MG63 (cell line): ENCODE measurements at regions not wholly inside any gene's neighbourhood (a gene's known extent, or its start where the extent isn't known, plus 50 kb on each side); places are given as distances from the start of the nearest gene placed in this dataset.

Source experiments
- DNase-seq: peaks from one replicate; pipeline ENCODE4 v3.0.0-alpha.2; 2020
- H3K27me3 ChIP-seq: fragments of 250-450 bp; sonication (Bioruptor Pico); 2 replicates; pipeline ENCODE4 v1.5.1; 2020; ENCODE audit warnings: mild to moderate bottlenecking, moderate library complexity
- H3K36me3 ChIP-seq: fragments of 250-450 bp; sonication (Bioruptor Pico); 2 replicates; pipeline ENCODE4 v1.5.1; 2020; ENCODE audit warnings: mild to moderate bottlenecking, moderate library complexity
- H3K4me3 ChIP-seq: fragments of 250-450 bp; sonication (Bioruptor Pico); 2 replicates; pipeline ENCODE4 v1.5.1; 2020; ENCODE audit warnings: mild to moderate bottlenecking, moderate library complexity
- H3K9me3 ChIP-seq: fragments of 250-450 bp; sonication (Bioruptor Pico); 2 replicates; pipeline ENCODE4 v1.5.1; 2020; ENCODE audit warnings: mild to moderate bottlenecking, moderate library complexity

DNA sequence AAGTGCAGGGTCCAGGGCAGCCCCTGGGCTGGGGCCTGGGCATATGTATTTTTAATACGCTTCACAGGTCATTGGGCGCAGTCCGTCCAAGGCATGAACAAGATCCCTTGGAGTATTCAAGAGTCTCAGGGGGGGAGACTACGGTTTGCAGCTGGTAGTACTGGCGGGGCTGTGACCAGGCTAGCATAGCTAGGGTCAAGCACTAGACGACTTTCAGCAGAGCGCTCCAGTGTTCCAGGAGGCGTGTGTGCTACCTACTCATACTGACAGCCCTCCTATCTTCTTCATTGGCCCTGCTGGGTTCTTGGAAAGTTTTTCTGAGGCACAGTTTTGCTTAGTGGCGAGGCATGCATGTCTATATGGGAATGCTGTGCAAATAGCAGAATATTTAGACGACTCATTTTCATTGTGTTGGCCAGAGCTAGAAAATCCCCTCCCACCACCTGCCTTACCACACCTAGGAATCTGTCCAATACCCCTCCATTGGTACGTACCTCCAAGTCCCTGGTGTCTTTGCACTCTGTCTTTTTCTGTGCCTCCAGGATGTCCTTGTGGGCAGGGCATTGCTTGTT lies 68.2 kb downstream of the GLI2 start:
- H3K4me3 ChIP-seq, result no peak overlapping the region
- H3K36me3 ChIP-seq, result no peaks in the 10 kb centered on the region
- H3K27me3 ChIP-seq, result no peaks in the 10 kb centered on the region
- DNase-seq, result no peak
- no peaks in the 10 kb centered on the region for H3K9me3 ChIP-seq

GRCh38 chr2:120804459-120804858 lies 68.8 kb downstream of the GLI2 start:
- H3K36me3 ChIP-seq, result no peaks in the 10 kb centered on the region
- no peaks in the 10 kb centered on the region for H3K9me3 ChIP-seq
- H3K27me3 ChIP-seq, result no peaks in the 10 kb centered on the region
- H3K4me3 ChIP-seq, result no peak overlapping the region
- no peak for DNase-seq

DNA sequence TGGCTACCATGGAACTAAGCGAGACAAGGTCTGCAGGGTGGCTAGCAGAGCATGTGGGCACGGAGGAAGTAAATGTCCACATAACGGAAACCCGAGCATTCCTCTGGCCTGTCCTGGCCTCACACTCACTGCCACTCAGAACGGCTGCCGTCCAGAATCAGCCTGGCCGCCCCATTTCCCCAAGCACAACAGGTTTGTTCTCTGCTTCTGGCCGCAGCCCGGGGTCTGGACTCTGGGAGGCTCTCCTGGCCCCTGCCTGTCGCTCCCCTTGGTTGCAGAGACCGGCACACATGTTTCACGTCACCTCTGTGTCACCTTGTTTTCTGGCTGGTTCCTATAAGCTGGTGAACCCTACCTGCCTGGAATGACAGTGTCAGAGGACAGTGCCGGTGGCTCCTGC lies 69.3 kb downstream of the GLI2 start:
- Histone ChIP-seq H3K4me3 (no peak overlapping the region), H3K36me3 (no peaks in the 10 kb centered on the region), H3K9me3 (no peaks in the 10 kb centered on the region), H3K27me3 (no peaks in the 10 kb centered on the region)
- DNase-seq, result no peak

- H3K9me3 ChIP-seq, result no peaks in the 10 kb centered on the region
- no peaks in the 10 kb centered on the region for H3K27me3 ChIP-seq
- H3K36me3 ChIP-seq, result no peaks in the 10 kb centered on the region
- no peak overlapping the region for H3K4me3 ChIP-seq
- DNase-seq, result no peak
These were observed 69.9 kb downstream of the GLI2 start for GRCh38 chr2:120805602-120806001.

- no peaks in the 10 kb centered on the region for H3K9me3 ChIP-seq
- H3K4me3 ChIP-seq, result no peak overlapping the region
- H3K27me3 ChIP-seq, result no peaks in the 10 kb centered on the region
- no peaks in the 10 kb centered on the region for H3K36me3 ChIP-seq
- no peak for DNase-seq
These were observed 72.1 kb downstream of the GLI2 start for GRCh38 chr2:120807751-120808150.

GRCh38 chr2:120809151-120809550 lies 73.5 kb downstream of the GLI2 start:
- no peak for DNase-seq
- Histone ChIP-seq H3K27me3 (no peaks in the 10 kb centered on the region), H3K4me3 (no peak overlapping the region), H3K9me3 (no peaks in the 10 kb centered on the region), H3K36me3 (no peaks in the 10 kb centered on the region)

DNA sequence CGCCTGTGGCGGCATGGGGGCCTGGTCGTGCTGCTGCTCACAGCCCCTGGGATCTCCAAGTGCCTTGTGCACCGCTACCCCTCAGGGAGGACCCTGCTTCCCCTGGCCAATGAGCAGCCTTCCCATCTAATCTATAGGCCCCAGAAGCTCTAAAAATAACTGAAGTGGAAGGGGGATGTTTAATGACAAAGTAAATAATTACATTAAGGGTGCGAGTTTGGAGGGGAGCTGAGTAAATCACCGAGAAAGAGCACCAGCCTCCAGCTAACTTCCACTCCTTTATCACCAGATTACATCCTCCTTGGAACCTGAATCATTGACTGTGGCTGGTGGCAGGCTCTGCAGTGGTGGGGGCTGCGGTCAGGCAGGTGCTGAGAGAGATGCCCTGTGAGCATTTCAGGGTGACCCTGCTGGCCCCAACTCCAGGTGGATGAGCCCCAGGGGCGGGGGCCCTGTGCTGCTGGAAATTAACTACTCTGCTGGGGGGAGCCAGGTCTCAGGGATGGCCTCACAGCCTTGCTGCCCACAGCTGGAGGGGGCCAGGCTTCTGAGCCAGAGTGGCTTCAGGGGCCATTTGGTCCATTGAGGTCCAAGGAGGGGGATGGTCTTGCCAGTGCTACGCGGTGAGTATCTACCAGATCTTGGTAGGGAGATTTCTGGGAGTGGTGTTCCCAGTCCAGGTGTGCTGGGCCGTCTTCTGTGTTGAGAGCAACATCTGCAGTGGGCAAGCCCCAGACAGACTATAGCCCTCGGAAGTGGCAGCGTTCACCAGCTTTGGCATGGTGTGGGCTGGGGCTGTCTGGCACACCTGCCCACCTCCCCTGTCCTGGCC lies 74.2 kb downstream of the GLI2 start:
- no peaks in the 10 kb centered on the region for H3K27me3 ChIP-seq
- DNase-seq, result no peak
- no peaks in the 10 kb centered on the region for H3K9me3 ChIP-seq
- no peaks in the 10 kb centered on the region for H3K36me3 ChIP-seq
- no peak overlapping the region for H3K4me3 ChIP-seq

DNA sequence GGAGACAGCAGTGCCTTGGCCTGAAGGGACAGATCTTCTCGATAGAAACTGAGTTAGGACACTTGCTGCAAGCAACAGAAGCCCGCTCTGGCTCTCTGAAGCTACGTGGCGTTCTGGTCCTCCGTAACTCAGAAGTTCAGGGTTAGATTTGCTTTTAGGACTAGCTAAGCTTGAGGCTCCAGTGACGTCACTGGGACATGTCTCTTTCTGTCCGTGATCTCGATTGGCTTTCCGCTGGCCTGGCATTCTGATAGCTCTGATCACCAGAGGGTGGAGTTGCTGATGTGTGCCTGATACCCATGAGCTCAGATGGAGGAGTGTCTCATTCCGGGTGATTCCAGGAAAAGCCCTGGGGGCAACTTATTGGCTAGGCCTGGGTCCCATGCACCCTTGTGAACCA lies 75.0 kb downstream of the GLI2 start:
- no peak for DNase-seq
- H3K27me3 ChIP-seq, result no peaks in the 10 kb centered on the region
- no peak overlapping the region for H3K4me3 ChIP-seq

GRCh38 chr2:120812866-120813265 lies 77.2 kb downstream of the GLI2 start:
- no peaks in the 10 kb centered on the region for H3K36me3 ChIP-seq
- no peak overlapping the region for H3K4me3 ChIP-seq
- no peaks in the 10 kb centered on the region for H3K9me3 ChIP-seq
- H3K27me3 ChIP-seq, result no peaks in the 10 kb centered on the region
- DNase-seq, result no peak

More for the DNA sequence above, 75.0 kb downstream of the GLI2 start:
- H3K9me3 ChIP-seq, result no peaks in the 10 kb centered on the region
- H3K36me3 ChIP-seq, result no peaks in the 10 kb centered on the region

- no peak for DNase-seq
- Histone ChIP-seq H3K36me3 (no peaks in the 10 kb centered on the region; the same call in 1 of the 2 replicates), H3K27me3 (no peaks in the 10 kb centered on the region), H3K4me3 (no peak overlapping the region), H3K9me3 (no peaks in the 10 kb centered on the region)
These were observed 78.7 kb downstream of the GLI2 start for GRCh38 chr2:120814352-120814751.

DNA sequence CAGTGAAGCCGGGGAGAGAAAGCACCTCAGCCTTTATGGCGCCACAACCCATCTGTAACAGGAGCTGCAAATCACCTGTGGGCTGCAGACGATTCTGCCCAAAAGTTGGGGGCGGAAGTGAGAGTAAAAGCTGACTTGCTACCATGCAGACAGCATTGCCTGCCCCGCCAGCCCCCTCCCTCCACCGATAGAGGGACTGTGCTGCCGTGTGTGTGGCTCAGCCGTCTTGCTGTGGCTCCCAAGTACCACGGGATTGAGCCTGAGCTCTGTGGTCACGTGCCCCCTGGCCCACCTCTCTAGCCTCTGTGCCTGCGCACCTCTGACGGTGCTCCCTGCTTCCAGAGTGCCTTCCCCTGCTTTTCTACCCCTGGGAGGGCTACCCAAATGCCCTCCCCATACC lies 79.6 kb downstream of the GLI2 start:
- no peaks in the 10 kb centered on the region for H3K27me3 ChIP-seq
- H3K36me3 ChIP-seq, result no peaks in the 10 kb centered on the region; the same call in 1 of the 2 replicates
- no peaks in the 10 kb centered on the region for H3K9me3 ChIP-seq
- no peak overlapping the region for H3K4me3 ChIP-seq
- DNase-seq, result no peak

GRCh38 chr2:120817136-120817955 lies 81.7 kb downstream of the GLI2 start:
- no peaks in the 10 kb centered on the region for H3K27me3 ChIP-seq
- no peak for DNase-seq
- H3K4me3 ChIP-seq, result no peak overlapping the region
- no peaks in the 10 kb centered on the region; the same call in 1 of the 2 replicates for H3K36me3 ChIP-seq
- no peaks in the 10 kb centered on the region for H3K9me3 ChIP-seq

DNA sequence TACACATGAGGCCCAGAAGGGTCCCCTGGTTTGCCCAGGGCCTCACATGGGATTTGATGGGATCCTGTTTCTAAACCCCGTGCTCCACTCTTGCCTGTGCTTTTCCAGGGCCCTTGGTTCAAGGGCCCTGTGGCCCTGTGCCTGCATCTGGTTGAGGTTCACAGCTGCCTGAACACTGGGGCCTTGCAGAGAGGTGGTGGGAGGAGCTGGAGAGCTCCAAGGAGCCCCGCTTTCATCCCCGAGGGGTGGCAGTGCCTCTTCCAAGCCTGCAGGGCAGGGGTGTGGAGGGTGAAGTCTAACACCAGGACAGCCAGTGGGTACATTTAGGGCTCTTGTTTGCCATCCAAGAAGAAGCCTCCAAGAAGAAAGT lies 82.3 kb downstream of the GLI2 start:
- no peaks in the 10 kb centered on the region for H3K27me3 ChIP-seq
- no peak overlapping the region for H3K4me3 ChIP-seq
- no peaks in the 10 kb centered on the region for H3K9me3 ChIP-seq
- no peaks in the 10 kb centered on the region; the same call in 1 of the 2 replicates for H3K36me3 ChIP-seq
- no peak for DNase-seq

- Histone ChIP-seq H3K4me3 (no peak overlapping the region), H3K27me3 (no peaks in the 10 kb centered on the region), H3K9me3 (no peaks in the 10 kb centered on the region), H3K36me3 (no peaks in the 10 kb centered on the region; the same call in 1 of the 2 replicates)
- peak; percentile 97 for DNase-seq
These were observed 82.8 kb downstream of the GLI2 start for GRCh38 chr2:120818441-120818920.

DNA sequence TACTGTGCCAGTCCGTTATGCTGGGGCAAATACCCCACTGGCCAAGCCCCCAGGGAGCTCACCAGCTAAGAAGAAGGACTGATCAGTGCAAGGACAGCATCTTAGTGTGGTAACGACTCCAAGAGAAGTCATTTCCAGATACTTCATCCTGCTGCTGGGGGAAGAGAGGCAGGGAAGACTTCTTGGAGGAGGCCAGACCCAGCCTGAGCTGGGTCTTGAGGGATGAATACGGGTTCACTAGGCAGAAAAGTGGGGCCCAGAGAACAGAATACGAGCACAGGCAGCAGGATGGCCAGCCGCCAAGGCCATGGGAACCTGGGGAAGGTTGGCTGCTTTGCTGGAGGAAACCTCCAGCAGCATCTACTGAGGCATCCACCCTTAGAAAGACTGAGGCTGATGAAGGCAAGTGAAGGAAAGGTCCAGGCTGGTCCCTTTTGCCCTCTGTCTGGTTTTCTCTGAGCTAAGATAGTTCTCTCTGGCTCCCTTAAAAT lies 84.1 kb downstream of the GLI2 start:
- Histone ChIP-seq H3K27me3 (no peaks in the 10 kb centered on the region), H3K9me3 (no peaks in the 10 kb centered on the region), H3K36me3 (no peaks in the 10 kb centered on the region; the same call in 1 of the 2 replicates), H3K4me3 (no peak overlapping the region)
- DNase-seq, result no peak

- peak; percentile 80 for DNase-seq
- no peaks in the 10 kb centered on the region for H3K9me3 ChIP-seq
- H3K27me3 ChIP-seq, result no peaks in the 10 kb centered on the region
- H3K4me3 ChIP-seq, result peak overlapping the region; percentile 28
- H3K36me3 ChIP-seq, result no peaks in the 10 kb centered on the region; the same call in 1 of the 2 replicates
These were observed 84.7 kb downstream of the GLI2 start for GRCh38 chr2:120820263-120820952.
